H1 (cell line): ENCODE measurements at regions not wholly inside any gene's neighbourhood (a gene's known extent, or its start where the extent isn't known, plus 50 kb on each side); places are given as distances from the start of the nearest gene placed in this dataset.

Experiments
- CTCF ChIA-PET: fragments of 300-600 bp; sonication (Branson Sonifier 250); formaldehyde crosslinking; loops from one replicate; lab custom pipeline; 2021; ENCODE audit not compliant: partially characterized antibody; lab: Charles Lee
- POLR2A ChIA-PET: fragments of 300-600 bp; sonication (Branson Sonifier 250); formaldehyde crosslinking; loops from one replicate; lab custom pipeline; 2021; ENCODE audit warnings: inconsistent platforms; ENCODE audit not compliant: partially characterized antibody; lab: Charles Lee
- DNase-seq, 2 experiments: peaks; one replicate each; pipeline versions ENCODE4 v3.0.0 to v3.0.0-alpha.2; 2010 to 2022; ENCODE audit warnings: low spot score in 2 of 2, low read depth in 1 of 2, mixed read lengths in 1 of 2
- FAIRE-seq: peaks from 2 replicates; lab custom pipeline; 2011; peaks lifted over from hg19 to GRCh38; lab: Jason Lieb, UNC
- H2AFZ ChIP-seq: 2 replicates; pipeline ENCODE4 v1.8.1; 2012; ENCODE audit warnings: low read length, inconsistent platforms
- H2AK5ac ChIP-seq: 2 replicates; pipeline ENCODE4 v1.6.1; 2013; ENCODE audit warnings: low read depth, low read length
- H2BK120ac ChIP-seq: replicated peaks from 2 replicates; pipeline ENCODE3; 2013; ENCODE audit warnings: low read depth, low read length, inconsistent platforms
- H2BK12ac ChIP-seq: 2 replicates; pipeline ENCODE4 v1.6.1; 2013; ENCODE audit warnings: low read depth, low read length
- H2BK15ac ChIP-seq: 2 replicates; pipeline ENCODE4 v1.6.1; 2013; ENCODE audit warnings: low read length
- H2BK20ac ChIP-seq: 2 replicates; pipeline ENCODE4 v1.6.1; 2013; ENCODE audit warnings: low read length
- H2BK5ac ChIP-seq: 2 replicates; pipeline ENCODE4 v1.6.1; 2013; ENCODE audit warnings: low read depth, low read length
- H3K14ac ChIP-seq: 2 replicates; pipeline ENCODE4 v1.6.1; 2013; ENCODE audit warnings: inconsistent platforms; ENCODE audit not compliant: insufficient read length
- H3K18ac ChIP-seq: 2 replicates; pipeline ENCODE4 v1.6.1; 2013; ENCODE audit warnings: low read length; ENCODE audit errors: extremely low read depth
- H3K23ac ChIP-seq: 2 replicates; pipeline ENCODE4 v1.6.1; 2013; ENCODE audit warnings: inconsistent platforms; ENCODE audit not compliant: insufficient read length
- H3K23me2 ChIP-seq: 2 replicates; pipeline ENCODE4 v1.6.1; 2013; ENCODE audit warnings: low read depth, low read length
- H3K27ac ChIP-seq: 2 replicates; pipeline ENCODE4 v1.6.1; 2011; ENCODE audit warnings: low read depth, low read length, inconsistent platforms
- H3K27me3 ChIP-seq, 4 experiments: replicated peaks in 1 of 4; 1 replicate in 1 of 4; 2 replicates in 3 of 4; pipeline versions ENCODE4 v1.6.1 to v1.8.1; 2011 to 2013; ENCODE audit warnings: low read length in 3 of 4, mild to moderate bottlenecking in 3 of 4, inconsistent platforms in 2 of 4, mixed read lengths in 2 of 4, moderate library complexity in 1 of 4; ENCODE audit not compliant: control insufficient read depth in 3 of 4, insufficient read depth in 3 of 4; ENCODE audit errors: extremely low read depth in 1 of 4
- H3K36me3 ChIP-seq, 4 experiments: 2 replicates each; pipeline versions ENCODE4 v1.6.1 to v1.8.1; 2011 to 2013; ENCODE audit warnings: mild to moderate bottlenecking in 4 of 4, low read length in 3 of 4, moderate library complexity in 2 of 4, control low read depth in 1 of 4, inconsistent platforms in 1 of 4; ENCODE audit not compliant: insufficient read depth in 4 of 4, control insufficient read depth in 2 of 4
- H3K4ac ChIP-seq: replicated peaks from 2 replicates; pipeline ENCODE3; 2013; ENCODE audit warnings: low read length, low read depth, mixed read lengths, inconsistent platforms; ENCODE audit not compliant: insufficient read length
- H3K4me1 ChIP-seq, 4 experiments: replicated peaks in 1 of 4; 1 replicate in 1 of 4; 2 replicates in 3 of 4; pipeline versions ENCODE4 v1.6.1 to v1.8.1; 2011 to 2013; ENCODE audit warnings: low read length in 3 of 4, inconsistent platforms in 2 of 4, mixed read lengths in 1 of 4; ENCODE audit not compliant: insufficient read depth in 4 of 4, control insufficient read depth in 3 of 4
- H3K4me2 ChIP-seq, 2 experiments: 2 replicates each; pipeline versions ENCODE4 v1.6.1 to v1.8.1; 2011 to 2013; ENCODE audit warnings: low read depth in 2 of 2, low read length in 2 of 2, control low read depth in 1 of 2, inconsistent platforms in 1 of 2, mild to moderate bottlenecking in 1 of 2; ENCODE audit not compliant: insufficient read depth in 1 of 2
- H3K4me3 ChIP-seq, 4 experiments: fragments of 200-600, 300-600 bp in 1 of 4; sonication (generic), shearing (Covaris generic), sonication (Bioruptor Twin) in 1 of 4; 2 replicates each; pipeline versions ENCODE4 v1.5.1 to v1.8.1; 2011 to 2016; ENCODE audit warnings: low read length in 4 of 4, low read depth in 3 of 4, control low read depth in 2 of 4, inconsistent platforms in 2 of 4, mild to moderate bottlenecking in 2 of 4, mixed read lengths in 1 of 4, moderate library complexity in 1 of 4; ENCODE audit not compliant: insufficient read depth in 2 of 4; ENCODE audit errors: extremely low read depth in 1 of 4
- H3K56ac ChIP-seq: replicated peaks from 2 replicates; pipeline ENCODE3; 2013; ENCODE audit warnings: low read depth, mild to moderate bottlenecking, mixed read lengths, low read length, inconsistent platforms; ENCODE audit not compliant: insufficient read length
- H3K79me1 ChIP-seq: 2 replicates; pipeline ENCODE4 v1.6.1; 2013; ENCODE audit warnings: low read depth, low read length, control low read depth
- H3K79me2 ChIP-seq, 2 experiments: 2 replicates each; pipeline versions ENCODE4 v1.6.1 to v1.8.1; 2012 to 2013; ENCODE audit warnings: low read length in 2 of 2, mild to moderate bottlenecking in 2 of 2, inconsistent platforms in 1 of 2; ENCODE audit not compliant: insufficient read depth in 2 of 2, control insufficient read depth in 1 of 2
- H3K9ac ChIP-seq, 4 experiments: replicated peaks in 1 of 4; 1 replicate in 1 of 4; 2 replicates in 3 of 4; pipeline versions ENCODE4 v1.6.1 to v1.8.1; 2011 to 2013; ENCODE audit warnings: low read depth in 3 of 4, low read length in 3 of 4, control low read depth in 2 of 4, mild to moderate bottlenecking in 2 of 4, moderate library complexity in 2 of 4, inconsistent platforms in 1 of 4; ENCODE audit errors: extremely low read depth in 1 of 4
- H3K9me3 ChIP-seq, 2 experiments: 2 replicates each; pipeline versions ENCODE4 v1.6.1 to v1.8.1; 2012 to 2013; ENCODE audit warnings: mild to moderate bottlenecking in 2 of 2, moderate library complexity in 2 of 2, control low read depth in 1 of 2, inconsistent platforms in 1 of 2, low read depth in 1 of 2, low read length in 1 of 2, mixed read lengths in 1 of 2; ENCODE audit not compliant: insufficient read depth in 2 of 2
- H4K20me1 ChIP-seq, 2 experiments: replicated peaks in 1 of 2; 2 replicates each; pipeline versions ENCODE3 to v1.8.1; 2011 to 2013; ENCODE audit warnings: inconsistent platforms in 2 of 2, low read length in 2 of 2, mild to moderate bottlenecking in 1 of 2; ENCODE audit not compliant: insufficient read depth in 2 of 2, control insufficient read depth in 1 of 2
- H4K5ac ChIP-seq: 2 replicates; pipeline ENCODE4 v1.6.1; 2013; ENCODE audit warnings: low read length, low read depth, mixed read lengths, inconsistent platforms; ENCODE audit not compliant: insufficient read length
- H4K8ac ChIP-seq: 2 replicates; pipeline ENCODE4 v1.8.0; 2013; ENCODE audit warnings: mild to moderate bottlenecking, moderate library complexity, low read length, inconsistent platforms; ENCODE audit not compliant: insufficient read depth; ENCODE audit errors: extremely low read depth
- H4K91ac ChIP-seq: replicated peaks from 2 replicates; pipeline ENCODE3; 2013; ENCODE audit warnings: low read length, mixed read lengths, inconsistent platforms; ENCODE audit not compliant: insufficient read length
- ASH2L ChIP-seq: fragments of 200-600, 300-600 bp; sonication (generic); IDR thresholded peaks from one replicate; pipeline ENCODE4 v1.7.1; 2017; ENCODE audit warnings: low read length
- BACH1 ChIP-seq: IDR thresholded peaks from 2 replicates; pipeline ENCODE4 v1.6.1; 2012; ENCODE audit warnings: low read length, improper control_type of control experiment
- CREB1 ChIP-seq: IDR thresholded peaks from 2 replicates; pipeline ENCODE4 v1.6.1; 2012; ENCODE audit warnings: inconsistent platforms
- EP300 ChIP-seq, 2 experiments: IDR thresholded peaks; 1 replicate in 1 of 2; 2 replicates in 1 of 2; pipeline ENCODE4 v1.6.1; 2011 to 2012; ENCODE audit warnings: low read depth in 2 of 2, low read length in 2 of 2, mild to moderate bottlenecking in 2 of 2, borderline replicate concordance in 1 of 2, inconsistent platforms in 1 of 2, moderate library complexity in 1 of 2
- FOSL1 ChIP-seq: IDR thresholded peaks from 2 replicates; pipeline ENCODE4 v1.6.1; 2011; ENCODE audit warnings: mild to moderate bottlenecking, low read depth, low read length, moderate library complexity; ENCODE audit not compliant: insufficient read depth
- GTF2F1 ChIP-seq: IDR thresholded peaks from 2 replicates; pipeline ENCODE4 v1.6.1; 2012; ENCODE audit warnings: low read depth, low read length, improper control_type of control experiment, borderline replicate concordance
- HDAC2 ChIP-seq, 2 experiments: fragments of 300-600 bp in 1 of 2; sonication (generic) in 1 of 2; IDR thresholded peaks; 2 replicates each; pipeline ENCODE4 v1.6.1; 2011 to 2012; ENCODE audit warnings: low read depth in 2 of 2, low read length in 2 of 2, mild to moderate bottlenecking in 2 of 2, moderate library complexity in 2 of 2, borderline replicate concordance in 1 of 2, inconsistent platforms in 1 of 2
- JUND ChIP-seq: IDR thresholded peaks from 2 replicates; pipeline ENCODE4 v1.6.1; 2011; ENCODE audit warnings: mild to moderate bottlenecking, improper control_type of control experiment, low read length
- NANOG ChIP-seq: IDR thresholded peaks from 2 replicates; pipeline ENCODE4 v1.6.1; 2011; ENCODE audit warnings: low read length, low read depth, mild to moderate bottlenecking, inconsistent platforms; ENCODE audit not compliant: insufficient read depth, poor library complexity, severe bottlenecking
- RNF2 ChIP-seq: fragments of 200-900, 300-1000 bp; sonication (generic); IDR thresholded peaks from 2 replicates; pipeline ENCODE4 v1.7.1; 2016; ENCODE audit warnings: borderline replicate concordance, low read depth, mild to moderate bottlenecking, antibody characterized with exemption, low read length; ENCODE audit not compliant: poor library complexity, severe bottlenecking; ENCODE audit errors: missing control alignments
- SUZ12 ChIP-seq: fragments of 200-600 bp; sonication (generic); IDR thresholded peaks from 2 replicates; pipeline ENCODE4 v1.6.1; 2012; ENCODE audit warnings: mild to moderate bottlenecking, inconsistent platforms, low read length, moderate library complexity, mixed read lengths
- WGBS, 2 experiments: shearing (Covaris generic) in 1 of 2; methylation state at CpG; one replicate each; pipeline versions ENCODE4 v1.1.6 to v1.1.7; 2013 to 2015; ENCODE audit warnings: low lambda C conversion rate in 2 of 2, mixed read lengths in 2 of 2, inconsistent platforms in 1 of 2, low coverage in 1 of 2, missing lambda C conversion rate in 1 of 2; ENCODE audit not compliant: insufficient replicate concordance in 2 of 2, insufficient coverage in 1 of 2, insufficient read length in 1 of 2; ENCODE audit errors: extremely low coverage in 1 of 2, missing lambda C conversion rate in 1 of 2; 5-methylcytosine and 5-hydroxymethylcytosine counted together
- TF ChIP-seq, protein P1 (sequence below): IDR thresholded peaks from 2 replicates; pipeline ENCODE4 v1.6.1; 2011; ENCODE audit warnings: low read length, improper control_type of control experiment

DNA sequence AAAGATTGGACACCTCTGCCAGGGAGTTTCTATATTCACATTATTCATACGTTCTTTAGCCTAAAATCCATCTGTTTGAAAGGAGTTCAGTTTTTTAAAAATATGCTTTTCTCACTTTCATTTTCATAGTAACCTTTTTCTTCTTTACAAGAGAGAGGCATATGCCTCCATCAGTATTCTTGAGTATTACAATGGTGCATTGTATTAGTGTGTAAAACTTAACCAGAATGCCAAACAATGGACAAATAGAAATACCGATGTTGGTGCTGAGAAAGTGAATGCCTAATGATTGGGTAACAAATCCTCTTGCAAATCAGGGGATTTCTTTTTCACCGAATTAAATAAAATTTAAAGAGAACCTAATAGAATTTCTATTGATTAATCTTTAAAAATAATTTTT lies 163.2 kb upstream of the LAMA2 start:
- Histone ChIP-seq H3K27ac (no peak overlapping the region), H2BK120ac (no peak overlapping the region), H3K9me3 (no peaks in the 10 kb centered on the region), H3K14ac (no peak overlapping the region), H3K27me3 (no peaks in the 10 kb centered on the region), H4K5ac (no peak overlapping the region), H3K18ac (no peak overlapping the region), H3K4me1 (peaks cover 0 to 17% (median 4%) of the 10 kb centered on the region in 4 experiments; a peak in 4 of 7 replicates), H2BK20ac (no peak overlapping the region), H4K91ac (no peak overlapping the region), H2AFZ (no peak overlapping the region), H3K4me2 (no peak overlapping the region), H3K79me1 (no peaks in the 10 kb centered on the region), H2BK5ac (no peak overlapping the region), H3K4ac (no peak overlapping the region), H4K8ac (no peak overlapping the region), H3K9ac (no peak overlapping the region), H3K4me3 (no peak overlapping the region), H3K23me2 (no peaks in the 10 kb centered on the region; the same call in 1 of the 2 replicates), H2AK5ac (no peak overlapping the region), H3K79me2 (no peaks in the 10 kb centered on the region), H3K23ac (no peak overlapping the region), H4K20me1 (no peaks in the 10 kb centered on the region), H3K36me3 (no peaks in the 10 kb centered on the region), H2BK15ac (no peak overlapping the region), H3K56ac (no peak overlapping the region), H2BK12ac (no peak overlapping the region)
- ChIA-PET POLR2A (no interaction called here), CTCF (no interaction called here)
- WGBS, 2 experiments: 86% methylated on average over 3 of the region's 3 CpGs; no CpG with 5 or more reads in 1 of the 2 experiments
- DNase-seq (no peak), FAIRE-seq (no peak)
- TF ChIP-seq GTF2F1: no peak
- no peak for TF ChIP-seq NANOG
- TF ChIP-seq JUND: no peak
- no peak for TF ChIP-seq ASH2L
- TF ChIP-seq EP300 (IDR thresholded peaks at IDR 0.05; ENCODE audit: borderline replicate concordance in 1 of 2, low read depth in 2 of 2, low read length in 2 of 2): no peak
- TF ChIP-seq SUZ12: no peak
- TF ChIP-seq, protein P1, sequence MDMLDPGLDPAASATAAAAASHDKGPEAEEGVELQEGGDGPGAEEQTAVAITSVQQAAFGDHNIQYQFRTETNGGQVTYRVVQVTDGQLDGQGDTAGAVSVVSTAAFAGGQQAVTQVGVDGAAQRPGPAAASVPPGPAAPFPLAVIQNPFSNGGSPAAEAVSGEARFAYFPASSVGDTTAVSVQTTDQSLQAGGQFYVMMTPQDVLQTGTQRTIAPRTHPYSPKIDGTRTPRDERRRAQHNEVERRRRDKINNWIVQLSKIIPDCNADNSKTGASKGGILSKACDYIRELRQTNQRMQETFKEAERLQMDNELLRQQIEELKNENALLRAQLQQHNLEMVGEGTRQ: no peak
- no peak for TF ChIP-seq HDAC2 (IDR thresholded peaks at IDR 0.05; ENCODE audit: borderline replicate concordance in 1 of 2, low read depth in 2 of 2, low read length in 2 of 2)
- no peak for TF ChIP-seq BACH1
- no peak for TF ChIP-seq CREB1
- TF ChIP-seq RNF2: no peak
- TF ChIP-seq FOSL1: no peak
